ENCODE measurements at regions not wholly inside any gene's neighbourhood (a gene's known extent, or its start where the extent isn't known, plus 50 kb on each side); places are given as distances from the start of the nearest gene placed in this dataset.

DNA sequence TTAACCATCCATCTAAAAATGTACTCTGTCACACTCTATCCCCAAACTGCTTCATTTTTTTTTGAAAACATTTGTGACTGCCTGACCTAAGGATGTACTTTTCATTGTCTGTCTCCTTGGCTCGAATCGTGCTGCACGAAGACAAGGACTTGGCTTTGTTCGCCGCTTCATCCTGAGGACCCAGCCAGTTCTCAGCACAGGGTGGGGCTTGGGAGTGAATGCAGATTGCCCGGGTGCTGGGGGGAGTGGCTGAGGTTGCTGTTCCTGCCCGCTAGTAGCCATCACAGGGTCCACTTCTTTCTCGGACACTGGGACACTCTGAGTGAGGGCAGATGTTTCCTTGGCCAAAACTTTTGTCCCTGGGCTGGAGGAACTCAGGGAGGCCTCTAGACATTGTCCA, 70.1 kb upstream of the CLCN4 start:
- Histone ChIP-seq H2AFZ (ENCODE audit: control insufficient read depth, low read depth, low read length) (no peak overlapping the region), H3K9me3 (replicated peaks; ENCODE audit: control insufficient read depth, insufficient read depth, low read length) (no peaks in the 10 kb centered on the region), H3K27me3 (replicated peaks in 1 of 2; ENCODE audit: control insufficient read depth in 2 of 2, insufficient read depth in 2 of 2, low read length in 1 of 2) (no peaks in the 10 kb centered on the region), H4K20me1 (ENCODE audit: control insufficient read depth, insufficient read depth) (no peaks in the 10 kb centered on the region), H3K4me2 (ENCODE audit: control insufficient read depth, insufficient read depth) (no peak overlapping the region), H3K9ac (ENCODE audit: control insufficient read depth, insufficient read depth, low read length) (no peak overlapping the region), H3K79me2 (ENCODE audit: control insufficient read depth, insufficient read depth, low read length) (no peaks in the 10 kb centered on the region), H3K4me1 (ENCODE audit: control insufficient read depth, insufficient read depth, low read length) (peaks cover 21% of the 10 kb centered on the region), H3K36me3 (ENCODE audit: control insufficient read depth in 2 of 2, insufficient read depth in 2 of 2, low read length in 1 of 2) (no peaks in the 10 kb centered on the region), H3K27ac (ENCODE audit: control insufficient read depth, insufficient read depth) (no peak overlapping the region), H3K4me3 (no peak overlapping the region)
- ChIA-PET CTCF (interaction anchor here (5.5 to 7.7 kb wide), 3 partner anchors 10 to 33 kb away, joined by 56 to 68 read pairs (median 65); no protein-coding TSS in a partner anchor), SMC1A (ENCODE audit: uncharacterized antibody, unreplicated experiment) (interaction anchor here (1.2 to 8.2 kb wide), 3 partner anchors 9 to 28 kb away, joined by 3 to 206 read pairs (median 110); no protein-coding TSS in a partner anchor), POLR2A (interaction anchor here (4.6 kb wide), 1 partner anchor 10 kb away, joined by 68 read pairs; no protein-coding TSS in a partner anchor), RAD21 (ENCODE audit: unreplicated experiment) (interaction anchor here (1.4 to 6.3 kb wide), 4 partner anchors 9 to 88 kb away, joined by 3 to 90 read pairs (median 56); no protein-coding TSS in a partner anchor)
- ATAC-seq = no peak
- WGBS (ENCODE audit: insufficient coverage, insufficient replicate concordance, low lambda C conversion rate, missing lambda C conversion rate) = 61% methylated on average over 8 of the region's 8 CpGs
- FAIRE-seq = no peak
- in situ Hi-C loops (cut with MboI) = no loop called here
- intact Hi-C loops (cut with micrococcal nuclease; ENCODE audit: unreplicated experiment) = no loop called here
- BruUV-seq (replicated peaks) = no TSS peak
- DNase-seq (ENCODE audit: low read depth, low spot score) = no peak
- TF ChIP-seq TAF1 (IDR thresholded peaks at IDR 0.05; ENCODE audit: borderline replicate concordance, low read depth, low read length) = no peak
- no peak for TF ChIP-seq ZNF217 (IDR thresholded peaks at IDR 0.05)
- TF ChIP-seq NR2F1 (conservative IDR thresholded peaks at IDR 0.05) = no peak
- TF ChIP-seq, protein P1, sequence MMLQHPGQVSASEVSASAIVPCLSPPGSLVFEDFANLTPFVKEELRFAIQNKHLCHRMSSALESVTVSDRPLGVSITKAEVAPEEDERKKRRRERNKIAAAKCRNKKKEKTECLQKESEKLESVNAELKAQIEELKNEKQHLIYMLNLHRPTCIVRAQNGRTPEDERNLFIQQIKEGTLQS (IDR thresholded peaks at IDR 0.05; ENCODE audit: borderline replicate concordance, extremely low read depth, low read depth, low read length) = no peak
- TF ChIP-seq RELA (IDR thresholded peaks at IDR 0.05; ENCODE audit: borderline replicate concordance, partially characterized antibody) = no peak
- TF ChIP-seq YY1 (IDR thresholded peaks at IDR 0.05; ENCODE audit: low read depth, low read length) = no peak
- no peak for TF ChIP-seq CHD2 (IDR thresholded peaks at IDR 0.05; ENCODE audit: borderline replicate concordance, low read depth, low read length)

DNA sequence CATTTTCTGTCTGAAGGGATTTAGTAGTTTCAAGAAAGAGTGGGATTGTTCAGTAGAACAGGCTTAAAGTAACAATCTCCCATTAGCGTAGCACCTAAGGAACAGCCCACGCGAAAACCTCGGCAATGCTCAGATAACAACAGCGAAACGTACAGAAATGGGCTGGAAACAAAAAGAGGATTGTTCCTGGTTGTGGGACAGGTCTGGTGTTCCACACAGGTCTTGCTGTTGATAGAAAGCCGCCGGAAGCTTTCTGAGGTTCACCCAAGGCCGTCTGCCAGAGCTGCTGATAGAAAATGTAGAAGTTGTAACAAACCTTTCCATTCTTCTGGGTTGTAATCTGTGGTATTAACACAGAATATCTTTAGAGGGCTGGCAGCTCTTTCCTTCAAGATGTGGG, 69.4 kb upstream of the CLCN4 start:
- intact Hi-C loops (cut with micrococcal nuclease; ENCODE audit: unreplicated experiment) (no loop called here), in situ Hi-C loops (cut with MboI) (no loop called here)
- Histone ChIP-seq H4K20me1 (ENCODE audit: control insufficient read depth, insufficient read depth) (no peaks in the 10 kb centered on the region), H3K4me3 (no peak overlapping the region), H3K4me2 (ENCODE audit: control insufficient read depth, insufficient read depth) (no peak overlapping the region), H3K27ac (ENCODE audit: control insufficient read depth, insufficient read depth) (no peak overlapping the region), H2AFZ (ENCODE audit: control insufficient read depth, low read depth, low read length) (no peak overlapping the region), H3K27me3 (replicated peaks in 1 of 2; ENCODE audit: control insufficient read depth in 2 of 2, insufficient read depth in 2 of 2, low read length in 1 of 2) (no peaks in the 10 kb centered on the region), H3K9me3 (replicated peaks; ENCODE audit: control insufficient read depth, insufficient read depth, low read length) (no peaks in the 10 kb centered on the region), H3K36me3 (ENCODE audit: control insufficient read depth in 2 of 2, insufficient read depth in 2 of 2, low read length in 1 of 2) (no peaks in the 10 kb centered on the region), H3K4me1 (ENCODE audit: control insufficient read depth, insufficient read depth, low read length) (peaks cover 17% of the 10 kb centered on the region), H3K79me2 (ENCODE audit: control insufficient read depth, insufficient read depth, low read length) (no peaks in the 10 kb centered on the region), H3K9ac (ENCODE audit: control insufficient read depth, insufficient read depth, low read length) (no peak overlapping the region)
- SMC1A ChIA-PET (ENCODE audit: uncharacterized antibody, unreplicated experiment) = interaction anchor here (1.2 kb wide), 1 partner anchor 9 kb away, joined by 6 read pairs; no protein-coding TSS in a partner anchor
- FAIRE-seq = no peak
- DNase-seq (ENCODE audit: low read depth, low spot score) = no peak
- RAD21 ChIA-PET (ENCODE audit: unreplicated experiment) = interaction anchor here (1.0 kb wide), 1 partner anchor 10 kb away, joined by 3 read pairs; no protein-coding TSS in a partner anchor
- ATAC-seq = no peak
- 76% methylated on average over 9 of the region's 9 CpGs for WGBS (ENCODE audit: insufficient coverage, insufficient replicate concordance, low lambda C conversion rate, missing lambda C conversion rate)
- POLR2A ChIA-PET = interaction anchor here (1.5 kb wide), 1 partner anchor 9 kb away, joined by 8 read pairs; no protein-coding TSS in a partner anchor
- CTCF ChIA-PET = no interaction called here
- BruUV-seq (replicated peaks) = no TSS peak
- TF ChIP-seq KAT2A (conservative IDR thresholded peaks at IDR 0.05; ENCODE audit: control insufficient read depth, low read depth, low read length) = no peak
- TF ChIP-seq, protein P2, sequence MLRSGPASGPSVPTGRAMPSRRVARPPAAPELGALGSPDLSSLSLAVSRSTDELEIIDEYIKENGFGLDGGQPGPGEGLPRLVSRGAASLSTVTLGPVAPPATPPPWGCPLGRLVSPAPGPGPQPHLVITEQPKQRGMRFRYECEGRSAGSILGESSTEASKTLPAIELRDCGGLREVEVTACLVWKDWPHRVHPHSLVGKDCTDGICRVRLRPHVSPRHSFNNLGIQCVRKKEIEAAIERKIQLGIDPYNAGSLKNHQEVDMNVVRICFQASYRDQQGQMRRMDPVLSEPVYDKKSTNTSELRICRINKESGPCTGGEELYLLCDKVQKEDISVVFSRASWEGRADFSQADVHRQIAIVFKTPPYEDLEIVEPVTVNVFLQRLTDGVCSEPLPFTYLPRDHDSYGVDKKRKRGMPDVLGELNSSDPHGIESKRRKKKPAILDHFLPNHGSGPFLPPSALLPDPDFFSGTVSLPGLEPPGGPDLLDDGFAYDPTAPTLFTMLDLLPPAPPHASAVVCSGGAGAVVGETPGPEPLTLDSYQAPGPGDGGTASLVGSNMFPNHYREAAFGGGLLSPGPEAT (IDR thresholded peaks at IDR 0.05; ENCODE audit: low read depth) = no peak

Data from GM12878 (cell line).